HCT116 (cell line): ENCODE measurements at regions not wholly inside any gene's neighbourhood (a gene's known extent, or its start where the extent isn't known, plus 50 kb on each side); places are given as distances from the start of the nearest gene placed in this dataset.

ENCODE experiments used
- ATAC-seq: fragments of 200-7000 bp; cut with Tn5 transposase; 2 replicates; pipeline ENCODE4 v1.9.1; 2020; ENCODE audit warnings: mild to moderate bottlenecking, moderate library complexity
- BruUV-seq: library from RNA; stranded (reverse); fragments of 400-500 nt; replicated peaks from 2 replicates; lab custom pipeline; 2021; lab: Mats Ljungman, UMichigan
- CTCF ChIA-PET: fragments of 300-600 bp; sonication (Branson Sonifier 250); formaldehyde crosslinking; loops from one replicate; lab custom pipeline; 2021; ENCODE audit warnings: antibody characterized with exemption; lab: Charles Lee
- POLR2A ChIA-PET: fragments of 300-600, 350-600 bp; sonication (Branson Sonifier 250); formaldehyde crosslinking; loops from one replicate; lab custom pipeline; 2021; ENCODE audit warnings: antibody characterized with exemption; lab: Charles Lee
- RAD21 ChIA-PET, 2 experiments: fragments of 300-600 bp; sonication (Branson Sonifier 250); formaldehyde crosslinking; loops; one replicate each; lab custom pipeline; 2023; ENCODE audit warnings: low total read pairs in 2 of 2; ENCODE audit not compliant: uncharacterized antibody in 2 of 2, unreplicated experiment in 2 of 2, low non-redundant PET in 1 of 2; lab: Charles Lee
- DNase-seq: peaks from one replicate; pipeline ENCODE4 v3.0.0-alpha.2; 2010; ENCODE audit warnings: low read depth, low spot score
- H2AFZ ChIP-seq: fragments of 200-600 bp; shearing (Covaris generic), sonication (generic); 2 replicates; pipeline ENCODE4 v1.6.1; 2017; ENCODE audit warnings: low read depth, mixed run types, mixed read lengths, antibody characterized with exemption, low read length; ENCODE audit not compliant: poor library complexity, severe bottlenecking
- H3K27ac ChIP-seq: 2 replicates; pipeline ENCODE4 v1.5.1; 2012; ENCODE audit warnings: low read depth, low read length
- H3K27me3 ChIP-seq: fragments of 200-600 bp; sonication (generic); 2 replicates; pipeline ENCODE4 v1.6.1; 2016; ENCODE audit warnings: mixed run types, low read length, mixed read lengths; ENCODE audit not compliant: insufficient read depth
- H3K36me3 ChIP-seq, 2 experiments: fragments of 200-500 bp in 1 of 2; fragments of 200-600 bp in 1 of 2; sonication (Bioruptor generic) in 1 of 2; sonication (generic) in 1 of 2; 2 replicates each; pipeline versions ENCODE4 v1.5.1 to v1.6.1; 2014 to 2016; ENCODE audit warnings: low read length in 2 of 2, inconsistent platforms in 1 of 2, mixed read lengths in 1 of 2, mixed run types in 1 of 2; ENCODE audit not compliant: insufficient read depth in 2 of 2, control insufficient read depth in 1 of 2
- H3K4me1 ChIP-seq, 2 experiments: fragments of 200-600 bp in 1 of 2; sonication (generic) in 1 of 2; 2 replicates each; pipeline versions ENCODE4 v1.5.1 to v1.6.1; 2012 to 2017; ENCODE audit warnings: low read length in 2 of 2, inconsistent platforms in 1 of 2, mild to moderate bottlenecking in 1 of 2, mixed read lengths in 1 of 2, mixed run types in 1 of 2, moderate library complexity in 1 of 2; ENCODE audit not compliant: insufficient read depth in 2 of 2, control insufficient read depth in 1 of 2
- H3K4me2 ChIP-seq: fragments of 200-600 bp; sonication (generic); 2 replicates; pipeline ENCODE4 v1.6.1; 2017; ENCODE audit warnings: mixed run types, low read length, mixed read lengths
- H3K4me3 ChIP-seq, 2 experiments: fragments of 200-600 bp in 1 of 2; sonication (generic) in 1 of 2; replicated peaks in 1 of 2; 2 replicates each; pipeline ENCODE4 v1.5.1; 2011 to 2016; ENCODE audit warnings: low read length in 2 of 2, control low read depth in 1 of 2, low read depth in 1 of 2, mild to moderate bottlenecking in 1 of 2, mixed read lengths in 1 of 2, mixed run types in 1 of 2
- H3K79me2 ChIP-seq: fragments of 200-600 bp; sonication (generic); 2 replicates; pipeline ENCODE4 v1.6.1; 2017; ENCODE audit warnings: mild to moderate bottlenecking, mixed run types, low read length, moderate library complexity, mixed read lengths; ENCODE audit not compliant: insufficient read depth
- H3K9ac ChIP-seq: fragments of 200-600 bp; sonication (generic); 2 replicates; pipeline ENCODE4 v1.6.1; 2016; ENCODE audit warnings: low read length, mixed read lengths
- H3K9me2 ChIP-seq: fragments of 200-600 bp; sonication (generic), shearing (Covaris generic); 2 replicates; pipeline ENCODE4 v1.6.1; 2017; ENCODE audit warnings: mixed run types, mild to moderate bottlenecking, moderate library complexity; ENCODE audit not compliant: insufficient read depth
- H3K9me3 ChIP-seq, 2 experiments: fragments of 200-500 bp in 1 of 2; fragments of 200-600 bp in 1 of 2; sonication (Bioruptor generic) in 1 of 2; sonication (generic) in 1 of 2; 2 replicates each; pipeline ENCODE4 v1.6.1; 2014 to 2017; ENCODE audit warnings: low read length in 2 of 2, mixed read lengths in 2 of 2, inconsistent platforms in 1 of 2, low read depth in 1 of 2, mild to moderate bottlenecking in 1 of 2, mixed run types in 1 of 2, moderate library complexity in 1 of 2; ENCODE audit not compliant: control insufficient read depth in 1 of 2, insufficient read depth in 1 of 2
- H4K20me1 ChIP-seq: fragments of 200-600 bp; sonication (generic), shearing (Covaris generic); 2 replicates; pipeline ENCODE4 v1.6.1; 2017; ENCODE audit warnings: mixed run types, mild to moderate bottlenecking, moderate library complexity; ENCODE audit not compliant: insufficient read depth
- ATF3 ChIP-seq: IDR thresholded peaks from 2 replicates; pipeline ENCODE4 v1.6.1; 2012
- CEBPB ChIP-seq: IDR thresholded peaks from 2 replicates; pipeline ENCODE4 v1.6.1; 2012; ENCODE audit warnings: low read depth
- CTCF ChIP-seq, 3 experiments: fragments of 200-600 bp in 1 of 3; sonication (generic) in 1 of 3; IDR thresholded peaks in 2 of 3; conservative IDR thresholded peaks in 1 of 3; 2 replicates each; pipeline ENCODE4 v1.5.1; 2012 to 2017; ENCODE audit warnings: low read depth in 2 of 3, low read length in 2 of 3, antibody characterized with exemption in 1 of 3, borderline replicate concordance in 1 of 3, control low read depth in 1 of 3, mild to moderate bottlenecking in 1 of 3, mixed read lengths in 1 of 3, mixed run types in 1 of 3, moderate library complexity in 1 of 3; ENCODE audit not compliant: insufficient read depth in 1 of 3
- EZH2 ChIP-seq: fragments of 200-600 bp; sonication (generic); IDR thresholded peaks from 2 replicates; pipeline ENCODE4 v1.6.1; 2017; ENCODE audit warnings: antibody characterized with exemption, mixed run types
- EZH2phosphoT487 ChIP-seq: fragments of 200-600 bp; IDR thresholded peaks from 2 replicates; pipeline ENCODE4 v1.6.1; 2018; ENCODE audit warnings: antibody characterized with exemption, borderline replicate concordance
- JUND ChIP-seq: IDR thresholded peaks from 2 replicates; pipeline ENCODE4 v1.6.1; 2012
- MAX ChIP-seq: IDR thresholded peaks from 2 replicates; pipeline ENCODE4 v1.6.1; 2012
- RAD21 ChIP-seq: IDR thresholded peaks from 2 replicates; pipeline ENCODE4 v1.6.1; 2012; ENCODE audit warnings: low read depth, mild to moderate bottlenecking
- REST ChIP-seq: IDR thresholded peaks from 2 replicates; pipeline ENCODE4 v1.6.1; 2012; ENCODE audit warnings: low read depth
- SP1 ChIP-seq: IDR thresholded peaks from 2 replicates; pipeline ENCODE4 v1.6.1; 2012; ENCODE audit warnings: low read depth
- TCF7L2 ChIP-seq: IDR thresholded peaks from 2 replicates; pipeline ENCODE4 v1.7.0; 2011; ENCODE audit warnings: borderline replicate concordance, inconsistent platforms; ENCODE audit not compliant: insufficient read depth, insufficient read length; ENCODE audit errors: extremely low read depth
- YY1 ChIP-seq: IDR thresholded peaks from 2 replicates; pipeline ENCODE4 v1.6.1; 2011; ENCODE audit warnings: low read length, low read depth, moderate library complexity, mild to moderate bottlenecking; ENCODE audit not compliant: insufficient replicate concordance; ENCODE audit errors: extremely low read depth
- ZBTB33 ChIP-seq: IDR thresholded peaks from 2 replicates; pipeline ENCODE4 v1.6.1; 2011; ENCODE audit warnings: mild to moderate bottlenecking, low read length, moderate library complexity; ENCODE audit not compliant: insufficient replicate concordance; ENCODE audit errors: extremely low read depth
- ZFX ChIP-seq: fragments of 450-650 bp; IDR thresholded peaks from 2 replicates; pipeline ENCODE4 v1.6.1; 2017
- ZNF274 ChIP-seq: fragments of 200-500 bp; sonication (Bioruptor generic); IDR thresholded peaks from 2 replicates; pipeline ENCODE4 v1.6.1; 2014; ENCODE audit warnings: mild to moderate bottlenecking, low read depth, low read length, inconsistent platforms
- intact Hi-C: fragments of 100-400 bp; cut with micrococcal nuclease; formaldehyde crosslinking; loops from 2 replicates; pipeline ENCODE4 v1.10.0; 2022

- no peak for TF ChIP-seq CEBPB
- no peak for TF ChIP-seq ATF3
- TF ChIP-seq MAX: no peak
- no peak for TF ChIP-seq EZH2phosphoT487
- TF ChIP-seq RAD21: no peak
- no peak for TF ChIP-seq YY1
- TF ChIP-seq SP1: no peak
These were observed 99.8 kb downstream of the KPNA2 start (continued) for GRCh38 chr17:68135141-68135887.

GRCh38 chr17:68141050-68141449 lies 105.5 kb downstream of the KPNA2 start:
- CTCF ChIA-PET: no interaction called here
- no TSS peak for BruUV-seq
- ATAC-seq: no peak

More at GRCh38 chr17:68141050-68141449, 105.5 kb downstream of the KPNA2 start:
- Histone ChIP-seq H3K9me2 (no peaks in the 10 kb centered on the region), H3K27me3 (no peaks in the 10 kb centered on the region), H3K9ac (no peak overlapping the region), H3K9me3 (no peaks in the 10 kb centered on the region), H4K20me1 (no peaks in the 10 kb centered on the region), H3K36me3 (no peaks in the 10 kb centered on the region), H3K27ac (no peak overlapping the region), H3K4me2 (no peak overlapping the region), H3K4me3 (no peak overlapping the region), H3K4me1 (no peaks in the 10 kb centered on the region), H3K79me2 (no peaks in the 10 kb centered on the region), H2AFZ (no peak overlapping the region)
- ChIA-PET RAD21 (no interaction called here), POLR2A (no interaction called here)
- no peak for DNase-seq
- intact Hi-C loops: no loop called here
- no peak for TF ChIP-seq TCF7L2
- TF ChIP-seq ZBTB33: no peak
- no peak for TF ChIP-seq REST
- no peak for TF ChIP-seq EZH2
- no peak for TF ChIP-seq RAD21
- TF ChIP-seq SP1: no peak
- no peak for TF ChIP-seq JUND
- no peak for TF ChIP-seq ZNF274
- no peak for TF ChIP-seq CEBPB
- no peak for TF ChIP-seq CTCF (IDR thresholded peaks at IDR 0.05 in 2 of 3, conservative IDR thresholded peaks at IDR 0.05 in 1 of 3; ENCODE audit: borderline replicate concordance in 1 of 3, insufficient read depth in 1 of 3, low read depth in 2 of 3, low read length in 2 of 3)
- no peak for TF ChIP-seq YY1
- no peak for TF ChIP-seq ZFX
